GM12878 (cell line): ENCODE measurements at regions not wholly inside any gene's neighbourhood (a gene's known extent, or its start where the extent isn't known, plus 50 kb on each side); places are given as distances from the start of the nearest gene placed in this dataset.

ENCODE experiments used
- CBX3 ChIP-seq: fragments of 200-600 bp; sonication (generic); IDR thresholded peaks from 2 replicates; pipeline ENCODE4 v1.6.1; 2016; ENCODE audit warnings: low read depth, borderline replicate concordance
- CHD1 ChIP-seq: IDR thresholded peaks from 2 replicates; pipeline ENCODE4 v1.6.1; 2012; ENCODE audit warnings: low read depth, low read length, improper control_type of control experiment
- MYC ChIP-seq: IDR thresholded peaks from 2 replicates; pipeline ENCODE4 v1.6.1; 2011; ENCODE audit warnings: mild to moderate bottlenecking, low read length, moderate library complexity, inconsistent platforms; ENCODE audit not compliant: insufficient read depth, insufficient replicate concordance, insufficient read length, severe bottlenecking
- POLR2A ChIP-seq: IDR thresholded peaks from 2 replicates; pipeline ENCODE4 v1.6.1; 2011; ENCODE audit warnings: low read depth, mild to moderate bottlenecking, low read length
- POLR2AphosphoS5 ChIP-seq: IDR thresholded peaks from 2 replicates; pipeline ENCODE4 v1.6.1; 2011; ENCODE audit warnings: mild to moderate bottlenecking, low read length, inconsistent platforms
- RELA ChIP-seq: fragments of 450-650 bp; IDR thresholded peaks from 2 replicates; pipeline ENCODE4 v1.8.0; 2014; ENCODE audit warnings: borderline replicate concordance; ENCODE audit not compliant: partially characterized antibody
- SREBF1 ChIP-seq: IDR thresholded peaks from 2 replicates; pipeline ENCODE4 v1.6.1; 2012; ENCODE audit warnings: mild to moderate bottlenecking, low read length
- TAF1 ChIP-seq: IDR thresholded peaks from 2 replicates; pipeline ENCODE4 v1.6.1; 2011; ENCODE audit warnings: mild to moderate bottlenecking, low read depth, low read length, borderline replicate concordance
- YY1 ChIP-seq: IDR thresholded peaks from 2 replicates; pipeline ENCODE4 v1.6.1; 2011; ENCODE audit warnings: low read depth, mild to moderate bottlenecking, low read length
- TF ChIP-seq, protein P1 (sequence below): IDR thresholded peaks from 2 replicates; pipeline ENCODE4 v1.6.1; 2011; ENCODE audit warnings: borderline replicate concordance, low read depth, mild to moderate bottlenecking, moderate library complexity, low read length; ENCODE audit not compliant: insufficient read depth, poor library complexity, severe bottlenecking
- TF ChIP-seq, protein P2 (sequence below), 3 experiments: IDR thresholded peaks in 2 of 3; conservative IDR thresholded peaks in 1 of 3; 2 replicates each; pipeline ENCODE4 v1.5.1; 2011; ENCODE audit warnings: low read depth in 3 of 3, low read length in 3 of 3, mild to moderate bottlenecking in 3 of 3, control low read depth in 2 of 3, moderate library complexity in 2 of 3, inconsistent platforms in 1 of 3, mixed read lengths in 1 of 3; ENCODE audit not compliant: control insufficient read depth in 2 of 3, insufficient read depth in 1 of 3; ENCODE audit errors: extremely low read depth in 1 of 3
- TF ChIP-seq, protein P3 (sequence below): fragments of 450-650 bp; IDR thresholded peaks from 2 replicates; pipeline ENCODE4 v1.6.1; 2018; ENCODE audit warnings: borderline replicate concordance, mild to moderate bottlenecking; ENCODE audit not compliant: partially characterized antibody

DNA sequence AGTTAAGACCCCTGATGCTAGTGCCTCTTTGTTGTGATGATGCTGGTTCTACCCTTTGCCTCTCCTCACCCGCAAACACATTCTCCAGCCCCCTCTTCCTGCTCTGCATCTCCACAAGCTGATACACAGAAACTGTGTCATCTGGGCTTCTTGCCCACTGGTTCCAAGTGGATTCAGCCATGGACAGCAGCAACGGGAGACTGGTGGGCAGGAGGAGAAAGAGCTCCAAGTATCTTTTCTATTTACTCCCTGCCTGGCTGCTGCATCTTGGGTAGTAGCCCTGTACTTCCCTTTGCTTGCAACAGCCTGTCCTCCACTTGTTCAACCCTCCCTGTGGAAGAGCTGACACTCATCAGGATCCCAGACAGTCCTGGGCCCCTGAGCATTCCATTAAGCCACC lies 655.1 kb upstream of the RAB6C start:
- TF ChIP-seq, protein P1, sequence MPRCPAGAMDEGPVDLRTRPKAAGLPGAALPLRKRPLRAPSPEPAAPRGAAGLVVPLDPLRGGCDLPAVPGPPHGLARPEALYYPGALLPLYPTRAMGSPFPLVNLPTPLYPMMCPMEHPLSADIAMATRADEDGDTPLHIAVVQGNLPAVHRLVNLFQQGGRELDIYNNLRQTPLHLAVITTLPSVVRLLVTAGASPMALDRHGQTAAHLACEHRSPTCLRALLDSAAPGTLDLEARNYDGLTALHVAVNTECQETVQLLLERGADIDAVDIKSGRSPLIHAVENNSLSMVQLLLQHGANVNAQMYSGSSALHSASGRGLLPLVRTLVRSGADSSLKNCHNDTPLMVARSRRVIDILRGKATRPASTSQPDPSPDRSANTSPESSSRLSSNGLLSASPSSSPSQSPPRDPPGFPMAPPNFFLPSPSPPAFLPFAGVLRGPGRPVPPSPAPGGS: no peak
- TF ChIP-seq, protein P2, sequence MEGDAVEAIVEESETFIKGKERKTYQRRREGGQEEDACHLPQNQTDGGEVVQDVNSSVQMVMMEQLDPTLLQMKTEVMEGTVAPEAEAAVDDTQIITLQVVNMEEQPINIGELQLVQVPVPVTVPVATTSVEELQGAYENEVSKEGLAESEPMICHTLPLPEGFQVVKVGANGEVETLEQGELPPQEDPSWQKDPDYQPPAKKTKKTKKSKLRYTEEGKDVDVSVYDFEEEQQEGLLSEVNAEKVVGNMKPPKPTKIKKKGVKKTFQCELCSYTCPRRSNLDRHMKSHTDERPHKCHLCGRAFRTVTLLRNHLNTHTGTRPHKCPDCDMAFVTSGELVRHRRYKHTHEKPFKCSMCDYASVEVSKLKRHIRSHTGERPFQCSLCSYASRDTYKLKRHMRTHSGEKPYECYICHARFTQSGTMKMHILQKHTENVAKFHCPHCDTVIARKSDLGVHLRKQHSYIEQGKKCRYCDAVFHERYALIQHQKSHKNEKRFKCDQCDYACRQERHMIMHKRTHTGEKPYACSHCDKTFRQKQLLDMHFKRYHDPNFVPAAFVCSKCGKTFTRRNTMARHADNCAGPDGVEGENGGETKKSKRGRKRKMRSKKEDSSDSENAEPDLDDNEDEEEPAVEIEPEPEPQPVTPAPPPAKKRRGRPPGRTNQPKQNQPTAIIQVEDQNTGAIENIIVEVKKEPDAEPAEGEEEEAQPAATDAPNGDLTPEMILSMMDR (IDR thresholded peaks at IDR 0.05 in 2 of 3, conservative IDR thresholded peaks at IDR 0.05 in 1 of 3; ENCODE audit: control insufficient read depth in 2 of 3, extremely low read depth in 1 of 3, insufficient read depth in 1 of 3, low read depth in 3 of 3, low read length in 3 of 3): no peak
- TF ChIP-seq POLR2AphosphoS5 (no peak), TAF1 (no peak), YY1 (no peak), MYC (no peak), POLR2A (no peak), CHD1 (no peak), CBX3 (no peak), SREBF1 (no peak), RELA (no peak)
- TF ChIP-seq, protein P3, sequence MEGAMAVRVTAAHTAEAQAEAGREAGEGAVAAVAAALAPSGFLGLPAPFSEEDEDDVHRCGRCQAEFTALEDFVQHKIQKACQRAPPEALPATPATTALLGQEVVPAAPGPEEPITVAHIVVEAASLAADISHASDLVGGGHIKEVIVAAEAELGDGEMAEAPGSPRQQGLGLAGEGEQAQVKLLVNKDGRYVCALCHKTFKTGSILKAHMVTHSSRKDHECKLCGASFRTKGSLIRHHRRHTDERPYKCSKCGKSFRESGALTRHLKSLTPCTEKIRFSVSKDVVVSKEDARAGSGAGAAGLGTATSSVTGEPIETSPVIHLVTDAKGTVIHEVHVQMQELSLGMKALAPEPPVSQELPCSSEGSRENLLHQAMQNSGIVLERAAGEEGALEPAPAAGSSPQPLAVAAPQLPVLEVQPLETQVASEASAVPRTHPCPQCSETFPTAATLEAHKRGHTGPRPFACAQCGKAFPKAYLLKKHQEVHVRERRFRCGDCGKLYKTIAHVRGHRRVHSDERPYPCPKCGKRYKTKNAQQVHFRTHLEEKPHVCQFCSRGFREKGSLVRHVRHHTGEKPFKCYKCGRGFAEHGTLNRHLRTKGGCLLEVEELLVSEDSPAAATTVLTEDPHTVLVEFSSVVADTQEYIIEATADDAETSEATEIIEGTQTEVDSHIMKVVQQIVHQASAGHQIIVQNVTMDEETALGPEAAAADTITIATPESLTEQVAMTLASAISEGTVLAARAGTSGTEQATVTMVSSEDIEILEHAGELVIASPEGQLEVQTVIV: no peak
